Hepatocyte (in vitro differentiated cells): ENCODE measurements at regions not wholly inside any gene's neighbourhood (a gene's known extent, or its start where the extent isn't known, plus 50 kb on each side); places are given as distances from the start of the nearest gene placed in this dataset.

Experiments
- DNase-seq: peaks from one replicate; pipeline ENCODE4 v3.0.0-alpha.2; 2016; ENCODE audit warnings: low spot score
- H2AFZ ChIP-seq: fragments of 200-600 bp; sonication (generic); 2 replicates; pipeline ENCODE4 v1.6.0; 2016; ENCODE audit warnings: antibody characterized with exemption, mild to moderate bottlenecking
- H3K27ac ChIP-seq: fragments of 200-600 bp; sonication (generic); 2 replicates; pipeline ENCODE4 v1.5.1; 2016; ENCODE audit warnings: mild to moderate bottlenecking
- H3K27me3 ChIP-seq: fragments of 200-600 bp; sonication (generic); 2 replicates; pipeline ENCODE4 v1.6.1; 2016
- H3K36me3 ChIP-seq: fragments of 200-600 bp; sonication (generic); replicated peaks from 2 replicates; pipeline ENCODE4 v1.5.1; 2016; ENCODE audit warnings: low read depth; ENCODE audit not compliant: insufficient read depth
- H3K4me1 ChIP-seq: fragments of 200-600 bp; sonication (generic); 2 replicates; pipeline ENCODE4 v1.5.1; 2016; ENCODE audit warnings: mild to moderate bottlenecking, moderate library complexity; ENCODE audit not compliant: insufficient read depth
- H3K4me2 ChIP-seq: fragments of 200-600 bp; sonication (generic); 2 replicates; pipeline ENCODE4 v1.6.0; 2016
- H3K4me3 ChIP-seq: fragments of 200-600 bp; sonication (generic); 2 replicates; pipeline ENCODE4 v1.5.1; 2016; ENCODE audit warnings: mild to moderate bottlenecking
- H3K79me2 ChIP-seq: fragments of 200-600 bp; sonication (generic); 2 replicates; pipeline ENCODE4 v1.6.0; 2017; ENCODE audit warnings: mild to moderate bottlenecking
- H3K9me2 ChIP-seq: fragments of 200-600 bp; sonication (generic); replicated peaks from 2 replicates; pipeline ENCODE4 v1.6.0; 2017; ENCODE audit warnings: mild to moderate bottlenecking; ENCODE audit not compliant: insufficient read depth
- H3K9me3 ChIP-seq: fragments of 200-600 bp; sonication (generic); 2 replicates; pipeline ENCODE4 v1.5.1; 2016; ENCODE audit warnings: low read depth, mild to moderate bottlenecking
- H4K20me1 ChIP-seq: fragments of 200-600 bp; sonication (generic); 2 replicates; pipeline ENCODE4 v1.6.0; 2016; ENCODE audit warnings: mild to moderate bottlenecking; ENCODE audit not compliant: insufficient read depth, poor library complexity, severe bottlenecking
- CTCF ChIP-seq: fragments of 200-600 bp; sonication (generic); IDR thresholded peaks from 2 replicates; pipeline ENCODE4 v1.5.1; 2016; ENCODE audit warnings: antibody characterized with exemption, mild to moderate bottlenecking; ENCODE audit not compliant: poor library complexity
- EZH2 ChIP-seq: fragments of 200-600 bp; sonication (generic); IDR thresholded peaks from 2 replicates; pipeline ENCODE4 v1.6.1; 2016; ENCODE audit warnings: antibody characterized with exemption, mild to moderate bottlenecking, borderline replicate concordance
- EZH2phosphoT487 ChIP-seq: fragments of 200-600 bp; sonication (generic); IDR thresholded peaks from one replicate; pipeline ENCODE4 v1.6.1; 2018; ENCODE audit warnings: antibody characterized with exemption, mild to moderate bottlenecking, low read depth, moderate library complexity; ENCODE audit not compliant: unreplicated experiment, severe bottlenecking
- WGBS: methylation state at CpG from one replicate; pipeline ENCODE4 v1.1.6; 2016; ENCODE audit warnings: low lambda C conversion rate; ENCODE audit errors: missing lambda C conversion rate; 5-methylcytosine and 5-hydroxymethylcytosine counted together

DNA sequence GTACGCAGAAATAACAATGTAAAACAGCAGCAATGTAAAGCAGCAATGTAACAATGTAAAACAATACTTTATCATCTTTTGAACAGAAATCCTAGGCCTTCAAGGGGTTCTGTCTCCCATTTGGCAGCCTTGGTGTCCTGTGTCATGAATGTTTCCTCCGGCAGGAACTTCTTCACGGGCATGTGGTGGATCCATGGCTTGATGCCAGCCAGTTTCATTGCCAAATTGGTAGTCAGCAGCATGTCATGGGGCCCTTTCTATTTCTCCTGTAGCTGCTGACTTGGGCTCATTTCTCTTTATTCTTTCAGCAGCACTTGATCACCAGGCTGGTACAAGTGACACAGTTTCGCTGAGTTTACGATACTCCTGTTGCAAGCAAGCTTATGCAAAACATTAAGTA lies 275.3 kb downstream of the HTR1A start:
- peak; percentile 11 for DNase-seq

GRCh38 chr5:63686181-63686580 lies 276.1 kb downstream of the HTR1A start:
- Histone ChIP-seq H3K4me1 (peaks cover 19% of the 10 kb centered on the region), H3K36me3 (no peaks in the 10 kb centered on the region), H3K4me3 (no peak overlapping the region), H3K4me2 (peak overlapping the region; percentile 38), H2AFZ (no peak overlapping the region), H3K9me3 (no peaks in the 10 kb centered on the region), H3K9me2 (no peaks in the 10 kb centered on the region), H4K20me1 (no peaks in the 10 kb centered on the region), H3K27ac (peak overlapping the region; percentile 34), H3K79me2 (no peaks in the 10 kb centered on the region), H3K27me3 (no peaks in the 10 kb centered on the region)
- whole genome bisulfite sequencing, result 42% methylated on average over 2 of the region's 2 CpGs
- no peak for DNase-seq
- TF ChIP-seq CTCF, result no peak

More for the DNA sequence above, 275.3 kb downstream of the HTR1A start:
- no peaks in the 10 kb centered on the region for H3K79me2 ChIP-seq
- no peaks in the 10 kb centered on the region for H4K20me1 ChIP-seq
- peaks cover 19% of the 10 kb centered on the region for H3K4me1 ChIP-seq
- TF ChIP-seq CTCF (no peak), EZH2 (no peak), EZH2phosphoT487 (no peak)
- H3K4me3 ChIP-seq, result no peak overlapping the region
- no peaks in the 10 kb centered on the region for H3K9me3 ChIP-seq
- no peaks in the 10 kb centered on the region for H3K36me3 ChIP-seq
- H3K27me3 ChIP-seq, result no peaks in the 10 kb centered on the region
- peak overlapping the region; percentile 21 for H3K27ac ChIP-seq
- peak overlapping the region; percentile 23 for H3K4me2 ChIP-seq
- WGBS, result 76% methylated on average over 5 of the region's 5 CpGs
- no peak overlapping the region for H2AFZ ChIP-seq
- no peaks in the 10 kb centered on the region for H3K9me2 ChIP-seq

- H3K36me3 ChIP-seq, result no peaks in the 10 kb centered on the region
- H3K79me2 ChIP-seq, result no peaks in the 10 kb centered on the region
- no peak for TF ChIP-seq EZH2phosphoT487
- no peak for TF ChIP-seq EZH2
- TF ChIP-seq CTCF, result no peak
- no peaks in the 10 kb centered on the region for H3K9me2 ChIP-seq
- no peak for DNase-seq
- H3K27ac ChIP-seq, result peak overlapping the region; percentile 34
- H3K4me1 ChIP-seq, result peaks cover 15% of the 10 kb centered on the region
- no peaks in the 10 kb centered on the region for H3K27me3 ChIP-seq
- H3K4me2 ChIP-seq, result peak overlapping the region; percentile 38
- no peak overlapping the region for H2AFZ ChIP-seq
- H4K20me1 ChIP-seq, result no peaks in the 10 kb centered on the region
- H3K9me3 ChIP-seq, result no peaks in the 10 kb centered on the region
- no peak overlapping the region for H3K4me3 ChIP-seq
These were observed 276.8 kb downstream of the HTR1A start for GRCh38 chr5:63685454-63685853.

GRCh38 chr5:63674881-63675280 lies 287.4 kb downstream of the HTR1A start:
- Histone ChIP-seq H3K27me3 (no peaks in the 10 kb centered on the region), H3K36me3 (no peaks in the 10 kb centered on the region), H3K9me2 (no peaks in the 10 kb centered on the region), H3K4me2 (no peak overlapping the region), H3K9me3 (no peaks in the 10 kb centered on the region), H4K20me1 (no peaks in the 10 kb centered on the region), H3K27ac (no peak overlapping the region), H3K79me2 (no peaks in the 10 kb centered on the region), H3K4me1 (no peaks in the 10 kb centered on the region), H2AFZ (no peak overlapping the region), H3K4me3 (no peak overlapping the region)
- no peak for DNase-seq
- 84% methylated on average over 3 of the region's 3 CpGs for WGBS
- no peak for TF ChIP-seq CTCF
- TF ChIP-seq EZH2phosphoT487, result no peak
- no peak for TF ChIP-seq EZH2
